DOHH2 (cell line): ENCODE measurements at regions not wholly inside any gene's neighbourhood (a gene's known extent, or its start where the extent isn't known, plus 50 kb on each side); places are given as distances from the start of the nearest gene placed in this dataset.

ENCODE experiments used
- H3F3A ChIP-seq: fragments of 200-600 bp; sonication (generic), shearing (Covaris generic); 2 replicates; pipeline ENCODE4 v1.6.0; 2016; ENCODE audit warnings: antibody characterized with exemption, mild to moderate bottlenecking; ENCODE audit not compliant: control insufficient read depth, insufficient read depth
- H3K27ac ChIP-seq: fragments of 200-600 bp; sonication (generic); 2 replicates; pipeline ENCODE4 v1.5.1; 2014; ENCODE audit warnings: low read depth, mild to moderate bottlenecking, low read length, moderate library complexity
- H3K27me3 ChIP-seq: fragments of 200-600 bp; sonication (generic); 2 replicates; pipeline ENCODE4 v1.6.1; 2014; ENCODE audit warnings: mild to moderate bottlenecking, low read length, mixed read lengths; ENCODE audit not compliant: control insufficient read depth
- H3K36me3 ChIP-seq: fragments of 200-600 bp; sonication (generic); 2 replicates; pipeline ENCODE4 v1.6.1; 2014; ENCODE audit warnings: mild to moderate bottlenecking, low read length, moderate library complexity, mixed read lengths; ENCODE audit not compliant: control insufficient read depth
- H3K4me1 ChIP-seq: fragments of 200-600 bp; sonication (generic); 2 replicates; pipeline ENCODE4 v1.6.1; 2014; ENCODE audit warnings: mild to moderate bottlenecking, low read length, mixed read lengths; ENCODE audit not compliant: control insufficient read depth
- H3K4me2 ChIP-seq: fragments of 200-600 bp; sonication (generic); 2 replicates; pipeline ENCODE4 v1.6.0; 2014; ENCODE audit warnings: mild to moderate bottlenecking, low read length, moderate library complexity
- H3K4me3 ChIP-seq: fragments of 200-600 bp; sonication (generic); 2 replicates; pipeline ENCODE4 v1.5.1; 2014; ENCODE audit warnings: mild to moderate bottlenecking, low read length, mixed read lengths
- H3K79me2 ChIP-seq: fragments of 200-600 bp; sonication (generic); 2 replicates; pipeline ENCODE4 v1.6.1; 2014; ENCODE audit warnings: mild to moderate bottlenecking, low read length, mixed read lengths; ENCODE audit not compliant: control insufficient read depth
- H3K9me2 ChIP-seq: fragments of 200-600 bp; sonication (generic); replicated peaks from 2 replicates; pipeline ENCODE4 v1.6.1; 2014; ENCODE audit warnings: mild to moderate bottlenecking, low read length, mixed read lengths; ENCODE audit not compliant: control insufficient read depth
- H3K9me3 ChIP-seq: fragments of 200-600 bp; sonication (generic); 2 replicates; pipeline ENCODE4 v1.6.1; 2014; ENCODE audit warnings: antibody characterized with exemption, low read length, mixed read lengths; ENCODE audit not compliant: control insufficient read depth, insufficient read depth
- H4K20me1 ChIP-seq: fragments of 200-600 bp; sonication (generic); 2 replicates; pipeline ENCODE4 v1.6.0; 2014; ENCODE audit warnings: low read depth, mild to moderate bottlenecking, antibody characterized with exemption, low read length, moderate library complexity; ENCODE audit not compliant: control insufficient read depth, insufficient read depth
- CTCF ChIP-seq: fragments of 200-600 bp; sonication (generic); IDR thresholded peaks from one replicate; pipeline ENCODE4 v1.5.1; 2014; ENCODE audit warnings: antibody characterized with exemption, mild to moderate bottlenecking, low read depth, low read length; ENCODE audit not compliant: poor library complexity, severe bottlenecking
- EZH2phosphoT487 ChIP-seq: fragments of 200-600 bp; sonication (generic); IDR thresholded peaks from 2 replicates; pipeline ENCODE4 v1.6.1; 2017; ENCODE audit warnings: borderline replicate concordance, mild to moderate bottlenecking, antibody characterized with exemption, low read length, moderate library complexity, mixed read lengths

- no peaks in the 10 kb centered on the region for H3F3A ChIP-seq
- H3K4me1 ChIP-seq, result no peaks in the 10 kb centered on the region
- no peak for TF ChIP-seq EZH2phosphoT487
- no peak for TF ChIP-seq CTCF
- H3K27ac ChIP-seq, result no peak overlapping the region
- no peaks in the 10 kb centered on the region for H4K20me1 ChIP-seq
- H3K9me2 ChIP-seq, result no peaks in the 10 kb centered on the region
- no peak overlapping the region for H3K4me3 ChIP-seq
- H3K9me3 ChIP-seq, result no peaks in the 10 kb centered on the region
- H3K4me2 ChIP-seq, result no peak overlapping the region
- 0 out of 2 replicates have a peak, but pooled peaks cover 3% of the 10 kb centered on the region for H3K27me3 ChIP-seq
- H3K79me2 ChIP-seq, result no peaks in the 10 kb centered on the region
- H3K36me3 ChIP-seq, result no peaks in the 10 kb centered on the region
Measured at GRCh38 chr11:122240638-122241037, 124.6 kb upstream of the BLID start.

- H3K9me2 ChIP-seq, result no peaks in the 10 kb centered on the region
- H3K36me3 ChIP-seq, result no peaks in the 10 kb centered on the region
- no peak overlapping the region for H3K4me3 ChIP-seq
- H3K79me2 ChIP-seq, result no peaks in the 10 kb centered on the region
- H3K27me3 ChIP-seq, result no peaks in the 10 kb centered on the region
- TF ChIP-seq CTCF (no peak), EZH2phosphoT487 (no peak)
- H3K9me3 ChIP-seq, result no peaks in the 10 kb centered on the region
- H3K4me2 ChIP-seq, result no peak overlapping the region
- H3F3A ChIP-seq, result no peaks in the 10 kb centered on the region
- H3K4me1 ChIP-seq, result peaks cover 4% of the 10 kb centered on the region; the same call in 1 of the 2 replicates
- no peak overlapping the region for H3K27ac ChIP-seq
- no peaks in the 10 kb centered on the region for H4K20me1 ChIP-seq
Measured at GRCh38 chr11:122235615-122236014, 119.6 kb upstream of the BLID start.

GRCh38 chr11:122234780-122235179 lies 118.8 kb upstream of the BLID start:
- Histone ChIP-seq H3K27me3 (no peaks in the 10 kb centered on the region), H3K4me2 (no peak overlapping the region), H3K4me1 (peaks cover 4% of the 10 kb centered on the region; the same call in 1 of the 2 replicates), H3F3A (no peaks in the 10 kb centered on the region), H3K36me3 (no peaks in the 10 kb centered on the region), H3K4me3 (no peak overlapping the region), H3K27ac (no peak overlapping the region), H3K79me2 (no peaks in the 10 kb centered on the region), H3K9me2 (no peaks in the 10 kb centered on the region), H3K9me3 (no peaks in the 10 kb centered on the region), H4K20me1 (no peaks in the 10 kb centered on the region)
- no peak for TF ChIP-seq CTCF
- TF ChIP-seq EZH2phosphoT487, result no peak

- Histone ChIP-seq H3K4me2 (no peak overlapping the region), H3K79me2 (no peaks in the 10 kb centered on the region), H3K9me3 (no peaks in the 10 kb centered on the region), H3K27me3 (no peaks in the 10 kb centered on the region), H3K4me1 (peaks cover 4% of the 10 kb centered on the region; the same call in 1 of the 2 replicates), H3K27ac (no peak overlapping the region), H3K4me3 (no peak overlapping the region), H3K36me3 (no peaks in the 10 kb centered on the region), H3F3A (no peaks in the 10 kb centered on the region), H4K20me1 (no peaks in the 10 kb centered on the region), H3K9me2 (no peaks in the 10 kb centered on the region)
- TF ChIP-seq CTCF (no peak), EZH2phosphoT487 (no peak)
Measured at GRCh38 chr11:122234257-122234656, 118.2 kb upstream of the BLID start.
